ENCODE measurements at regions not wholly inside any gene's neighbourhood (a gene's known extent, or its start where the extent isn't known, plus 50 kb on each side); places are given as distances from the start of the nearest gene placed in this dataset.

DNA sequence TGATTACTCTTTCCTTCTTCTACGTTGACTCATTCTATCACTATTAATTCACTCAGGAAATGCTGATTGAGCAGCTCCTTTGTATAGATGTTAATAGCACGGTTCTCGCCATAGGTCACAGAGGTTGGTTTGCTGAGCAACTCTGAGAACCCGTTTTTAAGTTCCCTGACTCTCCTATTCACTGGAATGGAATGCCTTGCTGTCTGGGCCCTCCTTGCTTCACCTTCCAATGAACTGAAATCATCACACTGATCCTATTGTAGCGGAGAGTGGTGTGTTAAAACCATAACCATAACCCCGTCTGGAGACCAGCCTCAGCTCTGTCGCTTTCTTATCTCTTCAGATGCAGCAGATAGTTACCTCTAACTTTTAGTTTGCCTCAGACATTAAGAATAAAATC lies 323.6 kb downstream of the GABRB3 start:
- H3K4me3 ChIP-seq: no peak overlapping the region
- DNase-seq: no peak
- no peaks in the 10 kb centered on the region for H3K4me1 ChIP-seq
- intact Hi-C loops (cut with DNase I; ENCODE audit: low total_unique reads): no loop called here
- H3K9me3 ChIP-seq: peaks cover 0 to 11% (median 5%) of the 10 kb centered on the region in 4 donors
- TF ChIP-seq POLR2A (IDR thresholded peaks at IDR 0.05) (no peak), EP300 (IDR thresholded peaks at IDR 0.05) (no peak), POLR2AphosphoS5 (IDR thresholded peaks at IDR 0.05) (no peak)
- TF ChIP-seq, protein P1, sequence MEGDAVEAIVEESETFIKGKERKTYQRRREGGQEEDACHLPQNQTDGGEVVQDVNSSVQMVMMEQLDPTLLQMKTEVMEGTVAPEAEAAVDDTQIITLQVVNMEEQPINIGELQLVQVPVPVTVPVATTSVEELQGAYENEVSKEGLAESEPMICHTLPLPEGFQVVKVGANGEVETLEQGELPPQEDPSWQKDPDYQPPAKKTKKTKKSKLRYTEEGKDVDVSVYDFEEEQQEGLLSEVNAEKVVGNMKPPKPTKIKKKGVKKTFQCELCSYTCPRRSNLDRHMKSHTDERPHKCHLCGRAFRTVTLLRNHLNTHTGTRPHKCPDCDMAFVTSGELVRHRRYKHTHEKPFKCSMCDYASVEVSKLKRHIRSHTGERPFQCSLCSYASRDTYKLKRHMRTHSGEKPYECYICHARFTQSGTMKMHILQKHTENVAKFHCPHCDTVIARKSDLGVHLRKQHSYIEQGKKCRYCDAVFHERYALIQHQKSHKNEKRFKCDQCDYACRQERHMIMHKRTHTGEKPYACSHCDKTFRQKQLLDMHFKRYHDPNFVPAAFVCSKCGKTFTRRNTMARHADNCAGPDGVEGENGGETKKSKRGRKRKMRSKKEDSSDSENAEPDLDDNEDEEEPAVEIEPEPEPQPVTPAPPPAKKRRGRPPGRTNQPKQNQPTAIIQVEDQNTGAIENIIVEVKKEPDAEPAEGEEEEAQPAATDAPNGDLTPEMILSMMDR (IDR thresholded peaks at IDR 0.05): no peak
- H3K36me3 ChIP-seq: no peaks in the 10 kb centered on the region
- H3K27me3 ChIP-seq: no peaks in the 10 kb centered on the region
- H3K27ac ChIP-seq: no peak overlapping the region
- whole genome bisulfite sequencing, 5 donors: 49 to 61% (median 60%) methylated on average over 7 of the region's 7 CpGs

DNA sequence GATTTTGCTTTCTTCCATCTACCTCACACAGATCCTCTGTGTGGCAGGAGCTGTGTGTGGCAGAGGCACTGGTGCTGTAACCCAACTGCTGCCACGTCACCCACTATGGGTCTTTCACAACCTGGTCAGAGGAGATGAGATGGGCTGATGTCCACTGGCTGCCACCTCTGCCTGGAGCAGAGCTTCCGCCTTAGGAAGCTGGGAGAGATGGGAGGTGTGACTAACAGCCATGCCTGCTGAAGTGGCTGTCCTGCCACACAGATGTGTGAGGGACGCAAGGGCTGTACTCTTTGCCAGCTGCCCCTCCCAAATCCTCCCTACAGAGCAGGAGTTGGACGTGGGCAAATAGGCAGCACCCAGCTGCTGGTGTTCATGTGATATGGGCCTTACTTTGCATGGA lies 329.5 kb downstream of the GABRB3 start:
- WGBS, 5 donors: 73 to 88% (median 82%) methylated on average over 3 to 4 of the region's 4 CpGs
- Histone ChIP-seq H3K4me1 (no peaks in the 10 kb centered on the region), H3K36me3 (no peaks in the 10 kb centered on the region), H3K27ac (no peak overlapping the region), H3K9me3 (peaks cover 0 to 17% (median 3%) of the 10 kb centered on the region in 4 donors), H3K27me3 (no peaks in the 10 kb centered on the region), H3K4me3 (no peak overlapping the region)
- no peak for TF ChIP-seq POLR2AphosphoS5 (IDR thresholded peaks at IDR 0.05)
- intact Hi-C loops (cut with DNase I; ENCODE audit: low total_unique reads): no loop called here
- DNase-seq: no peak

DNA sequence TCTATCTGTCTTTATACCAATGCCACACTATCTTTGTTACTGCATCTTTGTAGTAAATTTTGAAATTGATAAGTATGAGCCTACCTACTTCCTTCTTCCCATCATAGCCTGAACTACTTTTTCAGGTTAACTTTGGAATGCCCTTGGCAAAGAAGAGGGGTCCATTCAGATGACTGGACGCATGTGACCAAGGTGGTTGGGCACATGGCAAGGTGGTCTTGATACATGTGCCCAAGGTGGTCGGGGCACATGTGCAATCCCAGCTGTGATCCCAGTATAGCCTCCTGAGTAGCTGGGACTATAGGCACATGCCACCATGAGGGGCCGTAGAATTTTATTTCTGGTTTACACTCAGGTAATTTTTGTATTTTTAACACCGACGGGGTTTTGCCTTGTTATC lies 330.2 kb downstream of the GABRB3 start:
- Histone ChIP-seq H3K27ac (no peak overlapping the region), H3K36me3 (no peaks in the 10 kb centered on the region), H3K4me3 (no peak overlapping the region), H3K4me1 (no peaks in the 10 kb centered on the region), H3K9me3 (peaks cover 0 to 19% (median 3%) of the 10 kb centered on the region in 4 donors), H3K27me3 (no peaks in the 10 kb centered on the region)
- intact Hi-C loops (cut with DNase I; ENCODE audit: low total_unique reads): no loop called here
- TF ChIP-seq, protein P1 (IDR thresholded peaks at IDR 0.05): no peak
- TF ChIP-seq POLR2AphosphoS5 (IDR thresholded peaks at IDR 0.05) (no peak), EP300 (IDR thresholded peaks at IDR 0.05) (no peak), POLR2A (IDR thresholded peaks at IDR 0.05) (no peak)
- 86 to 93% (median 91%) methylated on average over 5 of the region's 5 CpGs for WGBS, 5 donors
- DNase-seq: no peak

DNA sequence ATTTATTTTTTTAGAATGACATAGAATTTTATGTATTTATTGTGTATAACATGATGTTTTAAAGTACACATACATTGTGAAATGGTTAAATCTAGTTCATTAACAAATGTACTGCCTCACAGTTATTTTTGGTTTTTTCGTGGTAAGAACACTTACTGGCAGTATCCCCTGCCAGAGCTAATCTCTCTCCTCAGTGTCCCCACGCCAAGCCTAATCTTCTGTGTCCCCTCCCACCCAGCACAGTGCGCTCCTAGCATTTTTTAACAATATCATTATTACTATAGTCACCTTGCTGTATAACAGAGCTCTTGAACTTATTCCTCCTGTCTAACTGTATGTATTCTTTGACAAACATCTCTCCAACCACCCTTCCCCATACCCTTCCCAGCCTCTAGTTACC lies 333.2 kb downstream of the GABRB3 start:
- DNase-seq: no peak
- no peaks in the 10 kb centered on the region for H3K27me3 ChIP-seq
- intact Hi-C loops (cut with DNase I; ENCODE audit: low total_unique reads): loop anchor here (10.0 kb wide), 1 partner anchor 65 kb away; no protein-coding TSS in a partner anchor
- H3K4me3 ChIP-seq: no peak overlapping the region
- H3K9me3 ChIP-seq: peaks cover 0 to 19% (median 3%) of the 10 kb centered on the region in 4 donors
- WGBS, 5 donors: 54 to 65% (median 60%) methylated on average over 3 of the region's 3 CpGs
- H3K27ac ChIP-seq: no peak overlapping the region
- TF ChIP-seq, protein P1 (IDR thresholded peaks at IDR 0.05): no peak
- TF ChIP-seq EP300 (IDR thresholded peaks at IDR 0.05) (no peak), POLR2A (IDR thresholded peaks at IDR 0.05) (no peak), POLR2AphosphoS5 (IDR thresholded peaks at IDR 0.05) (no peak)
- H3K36me3 ChIP-seq: no peaks in the 10 kb centered on the region
- no peaks in the 10 kb centered on the region for H3K4me1 ChIP-seq

DNA sequence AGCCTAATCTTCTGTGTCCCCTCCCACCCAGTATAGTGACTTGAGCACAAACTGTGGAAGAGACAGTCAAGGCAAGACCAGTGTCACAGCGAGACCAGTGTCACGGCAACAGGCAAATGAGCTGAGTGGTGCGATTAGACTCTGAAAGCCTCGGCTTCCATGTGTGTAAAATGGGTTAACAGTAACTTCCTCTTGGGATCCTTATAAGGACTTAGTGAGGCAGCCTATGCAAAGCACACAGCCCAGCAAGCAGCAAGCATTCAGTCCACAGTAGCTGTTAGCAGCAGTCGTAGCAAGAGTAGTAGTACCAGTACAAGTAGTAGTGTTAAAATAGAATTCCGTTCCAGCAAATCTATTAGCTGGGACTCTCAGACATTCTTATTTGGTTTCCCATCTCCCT lies 334.1 kb downstream of the GABRB3 start:
- no peak overlapping the region for H3K4me3 ChIP-seq
- TF ChIP-seq POLR2AphosphoS5 (IDR thresholded peaks at IDR 0.05): no peak
- TF ChIP-seq, protein P1 (IDR thresholded peaks at IDR 0.05): no peak
- TF ChIP-seq EP300 (IDR thresholded peaks at IDR 0.05): no peak
- H3K36me3 ChIP-seq: no peaks in the 10 kb centered on the region
- no peaks in the 10 kb centered on the region for H3K4me1 ChIP-seq
- H3K27ac ChIP-seq: no peak overlapping the region
- WGBS, 5 donors: 78 to 83% (median 80%) methylated on average over 6 of the region's 6 CpGs
- no peaks in the 10 kb centered on the region for H3K27me3 ChIP-seq
- intact Hi-C loops (cut with DNase I; ENCODE audit: low total_unique reads): loop anchor here (10.0 kb wide), 1 partner anchor 64 kb away; no protein-coding TSS in a partner anchor
- DNase-seq: no peak
- H3K9me3 ChIP-seq: peaks cover 0 to 19% (median 3%) of the 10 kb centered on the region in 4 donors
